ENCODE measurements at regions not wholly inside any gene's neighbourhood (a gene's known extent, or its start where the extent isn't known, plus 50 kb on each side); places are given as distances from the start of the nearest gene placed in this dataset.

GRCh38 chr16:58789351-58789750, 55.2 kb upstream of the GOT2 start:
- ATAC-seq (no peak), DNase-seq (ENCODE audit: low read depth, low spot score) (no peak)
- Histone ChIP-seq H3K9me3 (ENCODE audit: control insufficient read depth, insufficient read depth, low read depth, low read length) (no peaks in the 10 kb centered on the region), H3K36me3 (ENCODE audit: control insufficient read depth, insufficient read depth, low read length) (no peaks in the 10 kb centered on the region), H3K27ac (ENCODE audit: low read length) (no peak overlapping the region), H3K4me3 (ENCODE audit: low read depth in 2 of 2, low read length in 2 of 2) (no peak overlapping the region), H3K27me3 (ENCODE audit: control insufficient read depth, insufficient read depth, low read length) (no peaks in the 10 kb centered on the region), H3K4me1 (ENCODE audit: control insufficient read depth, insufficient read depth, low read length) (no peaks in the 10 kb centered on the region)
- in situ Hi-C loops (cut with HindIII; ENCODE audit: low pct_unique_long_range_greater_than_20kb, low sequenced_read_pairs) (no loop called here), intact Hi-C loops (cut with micrococcal nuclease; ENCODE audit: unreplicated experiment) (no loop called here)
- ChIA-PET CTCF (no interaction called here), POLR2A (no interaction called here)
- no TSS peak for BruUV-seq (replicated peaks)
- no peak for TF ChIP-seq TCF7L2 (IDR thresholded peaks at IDR 0.05; ENCODE audit: low read depth, low read length)
- no peak for TF ChIP-seq CTCF (IDR thresholded peaks at IDR 0.05)
- no peak for TF ChIP-seq POLR2AphosphoS5 (IDR thresholded peaks at IDR 0.05; ENCODE audit: low read depth, low read length)
- TF ChIP-seq SIN3A (IDR thresholded peaks at IDR 0.05; ENCODE audit: borderline replicate concordance, insufficient read depth, low read depth, low read length): no peak
- no peak for TF ChIP-seq REST (IDR thresholded peaks at IDR 0.05; ENCODE audit: insufficient read depth in 1 of 2, low read depth in 2 of 2, low read length in 1 of 2)

Measured in Panc1 (cell line).